ELR (cell line): ENCODE measurements at regions not wholly inside any gene's neighbourhood (a gene's known extent, or its start where the extent isn't known, plus 50 kb on each side); places are given as distances from the start of the nearest gene placed in this dataset.
A peak's percentile ranks its signal among the peaks of the same experiment; 100 is the strongest.

ENCODE experiments used
- DNase-seq: peaks from one replicate; pipeline ENCODE4 v3.0.0-alpha.2; 2015; ENCODE audit warnings: low read depth

GRCh38 chr1:29746076-29746665 is 509.8 kb downstream of the PTPRU start:
- DNase-seq = no peak

- DNase-seq = no peak
Measured at GRCh38 chr1:29744684-29745490, 508.6 kb downstream of the PTPRU start.

- no peak for DNase-seq
Measured at GRCh38 chr1:29743931-29744330, 507.6 kb downstream of the PTPRU start.

GRCh38 chr1:29743264-29743663 is 506.9 kb downstream of the PTPRU start:
- DNase-seq = no peak

GRCh38 chr1:29739176-29739575 is 502.9 kb downstream of the PTPRU start:
- DNase-seq = no peak

GRCh38 chr1:29736582-29737188 is 500.4 kb downstream of the PTPRU start:
- DNase-seq = peak; percentile 64

GRCh38 chr1:29732453-29732852 is 496.1 kb downstream of the PTPRU start:
- no peak for DNase-seq

GRCh38 chr1:29730623-29731022 is 494.3 kb downstream of the PTPRU start:
- no peak for DNase-seq

- DNase-seq = no peak
Measured at GRCh38 chr1:29729281-29729680, 493.0 kb downstream of the PTPRU start.

- DNase-seq = no peak
Measured at GRCh38 chr1:29728703-29729102, 492.4 kb downstream of the PTPRU start.

- DNase-seq = no peak
Measured at GRCh38 chr1:29725262-29725661, 488.9 kb downstream of the PTPRU start.

- no peak for DNase-seq
Measured at GRCh38 chr1:29722598-29722997, 486.3 kb downstream of the PTPRU start.

GRCh38 chr1:29719253-29719652 is 482.9 kb downstream of the PTPRU start:
- DNase-seq = peak; percentile 31

GRCh38 chr1:29718791-29719190 is 482.5 kb downstream of the PTPRU start:
- DNase-seq = no peak

- DNase-seq = no peak
Measured at GRCh38 chr1:29716306-29716705, 480.0 kb downstream of the PTPRU start.

- peak; percentile 49 for DNase-seq
Measured at GRCh38 chr1:29713857-29714256, 477.5 kb downstream of the PTPRU start.

GRCh38 chr1:29712801-29713200 is 476.5 kb downstream of the PTPRU start:
- no peak for DNase-seq

GRCh38 chr1:29712284-29712651 is 475.9 kb downstream of the PTPRU start:
- no peak for DNase-seq

GRCh38 chr1:29711582-29712283 is 475.4 kb downstream of the PTPRU start:
- peak; percentile 89 for DNase-seq

GRCh38 chr1:29709704-29710280 is 473.5 kb downstream of the PTPRU start:
- peak; percentile 86 for DNase-seq

- peak; percentile 89 for DNase-seq
Measured at GRCh38 chr1:29708796-29709703, 472.7 kb downstream of the PTPRU start.
